ENCODE measurements at regions not wholly inside any gene's neighbourhood (a gene's known extent, or its start where the extent isn't known, plus 50 kb on each side); places are given as distances from the start of the nearest gene placed in this dataset.

DNA sequence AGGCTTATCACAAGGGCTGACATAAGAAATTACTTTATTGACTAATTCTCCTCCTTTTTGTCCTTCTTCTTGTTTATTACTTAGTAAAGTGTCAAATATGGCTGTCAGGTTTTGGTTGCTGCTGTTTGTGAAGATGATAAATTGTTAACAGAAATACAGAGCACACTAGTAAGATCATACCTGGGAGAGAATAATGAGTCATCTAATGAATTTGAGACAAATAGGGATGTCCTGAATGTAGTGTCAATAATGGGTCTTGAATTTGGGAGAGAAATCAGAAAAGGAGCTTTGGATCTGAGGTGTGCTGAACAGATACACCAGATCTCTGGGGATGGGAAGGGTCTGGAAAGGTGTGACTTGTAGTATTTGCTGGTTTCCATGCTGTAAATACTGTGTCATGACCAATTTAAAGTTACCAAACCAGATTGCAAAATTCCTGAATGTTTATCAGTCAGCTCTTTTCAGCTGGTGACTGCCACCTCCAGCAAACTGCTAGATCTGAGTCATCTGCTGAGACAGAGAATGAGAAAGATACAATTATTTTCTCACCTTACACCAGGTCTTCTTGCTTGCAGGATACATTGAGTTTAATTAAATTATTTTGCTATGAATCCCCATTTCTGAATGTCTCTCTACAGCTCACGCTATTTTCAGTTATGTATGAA lies 76.7 kb upstream of the SATB1 start:
- in situ Hi-C loops (cut with MboI; ENCODE audit: low sequenced_read_pairs): no loop called here

DNA sequence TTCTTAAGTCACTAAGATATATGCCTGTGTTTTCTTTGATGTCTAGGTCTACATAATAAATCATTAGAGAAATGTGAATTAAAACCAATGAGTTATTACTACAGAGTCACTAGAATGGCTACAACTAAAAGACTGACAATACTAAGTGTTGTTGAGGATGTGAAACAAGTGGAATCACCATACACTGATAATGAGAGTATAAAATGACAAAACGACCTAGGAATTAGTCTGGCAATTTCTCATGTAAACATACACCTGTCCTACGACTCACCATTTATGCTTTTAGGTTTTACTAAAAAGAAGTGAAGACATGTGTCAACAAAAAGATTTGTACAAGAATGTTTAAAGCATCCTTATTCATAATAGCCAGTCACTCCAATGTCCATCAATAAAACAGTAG lies 75.2 kb upstream of the SATB1 start:
- in situ Hi-C loops (cut with MboI; ENCODE audit: low sequenced_read_pairs): no loop called here

DNA sequence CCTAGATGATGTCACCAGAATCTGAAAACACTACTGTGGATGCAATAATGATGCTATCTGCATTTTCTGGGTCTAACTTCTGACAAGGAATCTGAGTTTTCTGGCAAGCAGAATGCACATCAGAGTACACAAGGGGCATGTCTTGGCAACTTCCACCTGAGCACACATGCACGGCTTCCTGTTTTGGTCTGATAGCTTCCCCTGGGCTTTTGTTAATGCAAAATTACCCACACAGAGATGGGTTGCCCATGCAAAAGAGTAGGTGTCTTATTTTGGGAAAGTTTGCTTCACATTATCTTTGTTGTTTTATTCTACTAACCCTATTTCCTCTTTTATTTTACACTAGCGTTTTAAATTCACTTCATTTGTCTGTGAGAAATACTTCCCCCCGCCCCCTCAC lies 74.2 kb upstream of the SATB1 start:
- in situ Hi-C loops (cut with MboI; ENCODE audit: low sequenced_read_pairs): no loop called here

DNA sequence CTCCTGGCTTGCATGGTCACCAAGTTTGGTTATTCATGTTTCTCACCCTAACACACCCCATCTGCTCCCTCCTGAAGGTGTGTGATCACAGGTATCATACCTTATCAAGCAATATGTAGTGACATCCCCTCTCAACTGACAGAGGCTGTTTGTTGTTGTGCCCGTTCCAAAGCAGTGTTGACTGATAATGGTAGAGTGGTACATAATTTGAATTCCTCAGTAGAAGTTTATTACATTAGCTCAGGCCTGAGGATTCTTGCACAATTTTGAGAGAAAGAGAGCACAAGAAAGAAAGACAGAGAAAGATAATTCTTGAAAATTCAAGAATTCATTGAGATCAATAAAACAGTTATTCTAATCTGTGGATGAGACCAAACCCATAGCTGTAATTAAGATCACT lies 69.1 kb upstream of the SATB1 start:
- in situ Hi-C loops (cut with MboI; ENCODE audit: low sequenced_read_pairs): no loop called here

DNA sequence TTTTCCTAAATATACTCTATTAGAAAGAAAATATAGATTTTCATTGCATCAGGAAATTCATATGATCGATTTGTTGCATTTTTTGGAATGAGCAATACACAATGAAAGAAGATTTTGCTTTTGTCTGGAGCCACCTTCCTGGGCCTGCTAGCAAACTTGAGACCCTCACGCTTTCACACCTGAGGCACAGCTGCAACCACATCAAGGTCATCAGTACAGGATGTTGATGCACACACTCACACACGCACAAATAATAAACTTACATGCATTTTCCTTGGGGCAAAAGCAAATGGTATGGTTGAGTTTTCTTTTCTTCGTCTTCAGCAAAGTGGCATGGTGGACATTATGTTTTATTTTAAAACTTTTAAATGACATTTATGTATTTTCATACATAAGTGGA lies 64.8 kb upstream of the SATB1 start:
- in situ Hi-C loops (cut with MboI; ENCODE audit: low sequenced_read_pairs): no loop called here

DNA sequence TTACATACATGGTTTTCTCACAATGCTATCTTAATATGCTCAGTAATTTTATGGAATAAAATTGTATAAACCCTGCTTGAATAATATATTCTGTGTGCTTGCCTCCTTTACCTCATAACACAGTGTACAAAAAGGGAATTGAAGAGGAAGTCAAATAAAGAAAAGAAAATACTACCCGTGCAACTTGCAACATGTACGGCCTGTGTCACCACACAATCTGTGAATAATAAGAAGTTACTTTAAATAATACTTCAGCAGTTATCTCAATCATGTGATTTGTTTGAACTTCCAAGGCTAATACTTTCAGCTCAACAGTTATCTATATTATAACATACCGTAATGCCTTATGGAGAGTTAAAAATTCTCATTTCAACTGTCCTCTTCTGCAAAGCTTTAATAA lies 58.1 kb upstream of the SATB1 start:
- in situ Hi-C loops (cut with MboI; ENCODE audit: low sequenced_read_pairs): no loop called here

DNA sequence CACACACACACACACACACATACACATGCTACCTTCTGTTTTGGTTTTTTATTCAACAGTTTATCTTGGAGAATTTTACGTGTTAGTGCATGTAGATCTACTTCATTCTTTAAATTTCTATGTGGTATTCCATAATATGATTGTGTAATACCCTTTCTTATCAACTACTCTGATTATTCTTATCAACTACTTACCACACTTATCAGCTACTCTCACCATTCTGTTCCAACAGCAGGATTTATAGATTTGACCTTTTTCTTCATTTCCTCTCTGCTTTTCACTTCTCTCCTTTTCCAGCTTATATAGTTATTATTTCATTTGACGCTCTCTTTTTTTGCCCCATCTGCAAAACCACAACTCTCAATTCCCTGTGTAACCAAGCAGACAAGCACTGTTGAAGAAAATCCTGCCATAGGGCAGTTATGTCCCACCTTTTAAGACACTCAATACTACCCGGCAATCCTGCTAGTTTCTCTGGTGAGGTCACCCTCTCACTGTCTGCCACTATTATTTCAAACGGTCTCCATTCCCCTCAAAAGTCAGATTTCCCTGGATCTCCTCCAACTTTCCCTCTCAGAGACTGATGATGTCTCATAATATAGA lies 56.9 kb upstream of the SATB1 start:
- in situ Hi-C loops (cut with MboI; ENCODE audit: low sequenced_read_pairs): no loop called here

DNA sequence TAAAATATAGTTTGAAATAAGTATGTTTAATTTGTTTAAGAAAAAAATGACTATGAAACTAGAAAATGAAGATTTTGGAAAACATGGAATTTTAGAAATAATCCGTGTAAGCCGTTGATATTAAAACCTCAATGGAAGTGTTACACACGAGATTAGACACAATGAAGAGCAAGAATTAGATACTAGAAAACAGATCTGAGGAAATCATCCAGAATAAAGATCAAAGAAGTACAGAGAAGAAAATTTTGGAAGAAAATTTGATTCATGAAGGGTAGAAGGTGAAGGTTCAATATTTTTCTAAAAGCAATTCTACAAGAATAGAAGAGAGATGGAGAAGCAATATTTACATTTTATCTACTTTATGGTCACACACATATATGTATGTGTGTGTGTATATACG lies 52.5 kb upstream of the SATB1 start:
- in situ Hi-C loops (cut with MboI; ENCODE audit: low sequenced_read_pairs): no loop called here

Data from HL-60/S4 treated with phorbol 12-myristate 13-acetate at 8.2 ng/mL for 4 days and 3 days (cell line).